ENCODE measurements at regions not wholly inside any gene's neighbourhood (a gene's known extent, or its start where the extent isn't known, plus 50 kb on each side); places are given as distances from the start of the nearest gene placed in this dataset.
A peak's percentile ranks its signal among the peaks of the same experiment; 100 is the strongest.

- Histone ChIP-seq H2AFZ (ENCODE audit: low read length, unreplicated experiment) (no peak overlapping the region), H3K27me3 (ENCODE audit: insufficient read depth, low read length) (peaks cover 60% of the 10 kb centered on the region), H3K79me2 (ENCODE audit: control insufficient read depth, insufficient read depth, low read length, unreplicated experiment) (no peaks in the 10 kb centered on the region), H3K27ac (ENCODE audit: low read depth, low read length) (no peak overlapping the region), H3K4me3 (ENCODE audit: low read depth, low read length) (no peak overlapping the region), H3K36me3 (ENCODE audit: insufficient read depth, low read length) (no peaks in the 10 kb centered on the region), H3K4me1 (ENCODE audit: control insufficient read depth, insufficient read depth, low read length, unreplicated experiment) (no peaks in the 10 kb centered on the region)
Measured at GRCh38 chr12:111040690-111041089, 120.3 kb upstream of the MYL2 start.

- Histone ChIP-seq H3K27me3 (ENCODE audit: insufficient read depth, low read length) (peaks cover 60% of the 10 kb centered on the region), H3K4me1 (ENCODE audit: control insufficient read depth, insufficient read depth, low read length, unreplicated experiment) (no peaks in the 10 kb centered on the region), H3K79me2 (ENCODE audit: control insufficient read depth, insufficient read depth, low read length, unreplicated experiment) (no peaks in the 10 kb centered on the region), H2AFZ (ENCODE audit: low read length, unreplicated experiment) (no peak overlapping the region), H3K36me3 (ENCODE audit: insufficient read depth, low read length) (no peaks in the 10 kb centered on the region), H3K27ac (ENCODE audit: low read depth, low read length) (no peak overlapping the region), H3K4me3 (ENCODE audit: low read depth, low read length) (no peak overlapping the region)
Measured at GRCh38 chr12:111038941-111039340, 118.6 kb upstream of the MYL2 start.

GRCh38 chr12:111038077-111038476 lies 117.7 kb upstream of the MYL2 start:
- Histone ChIP-seq H3K36me3 (ENCODE audit: insufficient read depth, low read length) (no peaks in the 10 kb centered on the region), H3K4me1 (ENCODE audit: control insufficient read depth, insufficient read depth, low read length, unreplicated experiment) (no peaks in the 10 kb centered on the region), H3K27me3 (ENCODE audit: insufficient read depth, low read length) (peaks cover 59% of the 10 kb centered on the region), H2AFZ (ENCODE audit: low read length, unreplicated experiment) (no peak overlapping the region), H3K79me2 (ENCODE audit: control insufficient read depth, insufficient read depth, low read length, unreplicated experiment) (no peaks in the 10 kb centered on the region), H3K4me3 (ENCODE audit: low read depth, low read length) (no peak overlapping the region), H3K27ac (ENCODE audit: low read depth, low read length) (no peak overlapping the region)

- H3K4me1 ChIP-seq (ENCODE audit: control insufficient read depth, insufficient read depth, low read length, unreplicated experiment), result no peaks in the 10 kb centered on the region
- peak overlapping the region; percentile 9 for H3K4me3 ChIP-seq (ENCODE audit: low read depth, low read length)
- H2AFZ ChIP-seq (ENCODE audit: low read length, unreplicated experiment), result no peak overlapping the region
- H3K79me2 ChIP-seq (ENCODE audit: control insufficient read depth, insufficient read depth, low read length, unreplicated experiment), result no peaks in the 10 kb centered on the region
- H3K36me3 ChIP-seq (ENCODE audit: insufficient read depth, low read length), result no peaks in the 10 kb centered on the region
- H3K27me3 ChIP-seq (ENCODE audit: insufficient read depth, low read length), result peaks cover 68% of the 10 kb centered on the region
- no peak overlapping the region for H3K27ac ChIP-seq (ENCODE audit: low read depth, low read length)
Measured at GRCh38 chr12:111037047-111037446, 116.7 kb upstream of the MYL2 start.

GRCh38 chr12:111035578-111036301 lies 115.4 kb upstream of the MYL2 start:
- no peak overlapping the region for H3K27ac ChIP-seq (ENCODE audit: low read depth, low read length)
- H3K36me3 ChIP-seq (ENCODE audit: insufficient read depth, low read length), result no peaks in the 10 kb centered on the region
- no peaks in the 10 kb centered on the region for H3K79me2 ChIP-seq (ENCODE audit: control insufficient read depth, insufficient read depth, low read length, unreplicated experiment)
- no peak overlapping the region for H2AFZ ChIP-seq (ENCODE audit: low read length, unreplicated experiment)
- H3K4me3 ChIP-seq (ENCODE audit: low read depth, low read length), result no peak overlapping the region
- no peaks in the 10 kb centered on the region for H3K4me1 ChIP-seq (ENCODE audit: control insufficient read depth, insufficient read depth, low read length, unreplicated experiment)
- H3K27me3 ChIP-seq (ENCODE audit: insufficient read depth, low read length), result peaks cover 81% of the 10 kb centered on the region

- Histone ChIP-seq H3K36me3 (ENCODE audit: insufficient read depth, low read length) (no peaks in the 10 kb centered on the region), H3K79me2 (ENCODE audit: control insufficient read depth, insufficient read depth, low read length, unreplicated experiment) (no peaks in the 10 kb centered on the region), H3K27ac (ENCODE audit: low read depth, low read length) (no peak overlapping the region), H2AFZ (ENCODE audit: low read length, unreplicated experiment) (no peak overlapping the region), H3K4me1 (ENCODE audit: control insufficient read depth, insufficient read depth, low read length, unreplicated experiment) (no peaks in the 10 kb centered on the region), H3K27me3 (ENCODE audit: insufficient read depth, low read length) (peaks cover 88% of the 10 kb centered on the region), H3K4me3 (ENCODE audit: low read depth, low read length) (no peak overlapping the region)
Measured at GRCh38 chr12:111034886-111035577, 114.7 kb upstream of the MYL2 start.

GRCh38 chr12:111034083-111034885 lies 113.9 kb upstream of the MYL2 start, which contains the start of gene CUX2:
CUX2 (plus strand) TSS chr12:111034165.
- Histone ChIP-seq H3K27ac (ENCODE audit: low read depth, low read length) (no peak within 1 kb of the TSS), H3K4me3 (ENCODE audit: low read depth, low read length) (peak within 1 kb of the TSS; percentile 52; the same call in 1 of the 2 replicates), H3K36me3 (ENCODE audit: insufficient read depth, low read length) (no peaks in the 10 kb centered on the region), H3K79me2 (ENCODE audit: control insufficient read depth, insufficient read depth, low read length, unreplicated experiment) (no peaks in the 10 kb centered on the region), H3K4me1 (ENCODE audit: control insufficient read depth, insufficient read depth, low read length, unreplicated experiment) (no peaks in the 10 kb centered on the region), H2AFZ (ENCODE audit: low read length, unreplicated experiment) (no peak within 1 kb of the TSS), H3K27me3 (ENCODE audit: insufficient read depth, low read length) (peaks cover 94% of the 10 kb centered on the region)

GRCh38 chr12:111033281-111034082 lies 113.1 kb upstream of the MYL2 start:
- no peak overlapping the region for H2AFZ ChIP-seq (ENCODE audit: low read length, unreplicated experiment)
- H3K79me2 ChIP-seq (ENCODE audit: control insufficient read depth, insufficient read depth, low read length, unreplicated experiment), result no peaks in the 10 kb centered on the region
- no peak overlapping the region for H3K27ac ChIP-seq (ENCODE audit: low read depth, low read length)
- H3K36me3 ChIP-seq (ENCODE audit: insufficient read depth, low read length), result no peaks in the 10 kb centered on the region
- H3K27me3 ChIP-seq (ENCODE audit: insufficient read depth, low read length), result peaks cover 94% of the 10 kb centered on the region
- H3K4me3 ChIP-seq (ENCODE audit: low read depth, low read length), result no peak overlapping the region
- no peaks in the 10 kb centered on the region for H3K4me1 ChIP-seq (ENCODE audit: control insufficient read depth, insufficient read depth, low read length, unreplicated experiment)

- Histone ChIP-seq H3K27ac (ENCODE audit: low read depth, low read length) (no peak overlapping the region), H3K4me1 (ENCODE audit: control insufficient read depth, insufficient read depth, low read length, unreplicated experiment) (no peaks in the 10 kb centered on the region), H3K36me3 (ENCODE audit: insufficient read depth, low read length) (no peaks in the 10 kb centered on the region), H3K79me2 (ENCODE audit: control insufficient read depth, insufficient read depth, low read length, unreplicated experiment) (no peaks in the 10 kb centered on the region), H3K27me3 (ENCODE audit: insufficient read depth, low read length) (peaks cover 94% of the 10 kb centered on the region), H2AFZ (ENCODE audit: low read length, unreplicated experiment) (no peak overlapping the region), H3K4me3 (ENCODE audit: low read depth, low read length) (no peak overlapping the region)
Measured at GRCh38 chr12:111032591-111032919, 112.2 kb upstream of the MYL2 start.

- Histone ChIP-seq H3K27ac (ENCODE audit: low read depth, low read length) (no peak overlapping the region), H3K4me1 (ENCODE audit: control insufficient read depth, insufficient read depth, low read length, unreplicated experiment) (no peaks in the 10 kb centered on the region), H2AFZ (ENCODE audit: low read length, unreplicated experiment) (no peak overlapping the region), H3K79me2 (ENCODE audit: control insufficient read depth, insufficient read depth, low read length, unreplicated experiment) (no peaks in the 10 kb centered on the region), H3K27me3 (ENCODE audit: insufficient read depth, low read length) (peaks cover 94% of the 10 kb centered on the region), H3K36me3 (ENCODE audit: insufficient read depth, low read length) (no peaks in the 10 kb centered on the region), H3K4me3 (ENCODE audit: low read depth, low read length) (no peak overlapping the region)
Measured at GRCh38 chr12:111031916-111032590, 111.7 kb upstream of the MYL2 start.

All from ACC112 (cell line).